Activated naive CD4-positive, alpha-beta T cell treated with anti-CD3 and anti-CD28 coated beads, Interleukin-2, amount 10 ng/mL, durations not matched to agents 7 days and 5 days (primary cell): ENCODE measurements at regions not wholly inside any gene's neighbourhood (a gene's known extent, or its start where the extent isn't known, plus 50 kb on each side); places are given as distances from the start of the nearest gene placed in this dataset.

ENCODE experiments used
- CTCF ChIA-PET: fragments of 350-600 bp; sonication (Branson Sonifier 250); formaldehyde crosslinking; loops from one replicate; lab custom pipeline; 2021; ENCODE audit warnings: antibody characterized with exemption; lab: Charles Lee
- DNase-seq: peaks from one replicate; pipeline ENCODE4 v3.0.0-alpha.2; 2020
- H3K27ac Mint-ChIP-seq: one replicate; pipeline ENCODE4 v1.8.0; 2021; ENCODE audit warnings: mild to moderate bottlenecking, moderate library complexity, mixed read lengths
- H3K27me3 Mint-ChIP-seq: one replicate; pipeline ENCODE4 v1.8.0; 2021; ENCODE audit warnings: mild to moderate bottlenecking, mixed read lengths
- H3K36me3 Mint-ChIP-seq: one replicate; pipeline ENCODE4 v1.8.0; 2021; ENCODE audit warnings: mixed read lengths
- H3K4me1 Mint-ChIP-seq: one replicate; pipeline ENCODE4 v1.8.0; 2021; ENCODE audit warnings: mixed read lengths
- H3K4me3 Mint-ChIP-seq: one replicate; pipeline ENCODE4 v1.8.0; 2021; ENCODE audit warnings: mild to moderate bottlenecking, moderate library complexity, mixed read lengths
- H3K9me3 Mint-ChIP-seq: one replicate; pipeline ENCODE4 v1.8.0; 2021; ENCODE audit warnings: mixed read lengths

- no peaks in the 10 kb centered on the region for H3K27me3 Mint-ChIP-seq
- H3K9me3 Mint-ChIP-seq = no peaks in the 10 kb centered on the region
- no peaks in the 10 kb centered on the region for H3K4me1 Mint-ChIP-seq
- no peak for DNase-seq
- no peak overlapping the region for H3K4me3 Mint-ChIP-seq
- H3K27ac Mint-ChIP-seq = no peak overlapping the region
- no peaks in the 10 kb centered on the region for H3K36me3 Mint-ChIP-seq
- CTCF ChIA-PET = no interaction called here
Observed at GRCh38 chr18:38445804-38446145, 880.2 kb upstream of the CELF4 start.

DNA sequence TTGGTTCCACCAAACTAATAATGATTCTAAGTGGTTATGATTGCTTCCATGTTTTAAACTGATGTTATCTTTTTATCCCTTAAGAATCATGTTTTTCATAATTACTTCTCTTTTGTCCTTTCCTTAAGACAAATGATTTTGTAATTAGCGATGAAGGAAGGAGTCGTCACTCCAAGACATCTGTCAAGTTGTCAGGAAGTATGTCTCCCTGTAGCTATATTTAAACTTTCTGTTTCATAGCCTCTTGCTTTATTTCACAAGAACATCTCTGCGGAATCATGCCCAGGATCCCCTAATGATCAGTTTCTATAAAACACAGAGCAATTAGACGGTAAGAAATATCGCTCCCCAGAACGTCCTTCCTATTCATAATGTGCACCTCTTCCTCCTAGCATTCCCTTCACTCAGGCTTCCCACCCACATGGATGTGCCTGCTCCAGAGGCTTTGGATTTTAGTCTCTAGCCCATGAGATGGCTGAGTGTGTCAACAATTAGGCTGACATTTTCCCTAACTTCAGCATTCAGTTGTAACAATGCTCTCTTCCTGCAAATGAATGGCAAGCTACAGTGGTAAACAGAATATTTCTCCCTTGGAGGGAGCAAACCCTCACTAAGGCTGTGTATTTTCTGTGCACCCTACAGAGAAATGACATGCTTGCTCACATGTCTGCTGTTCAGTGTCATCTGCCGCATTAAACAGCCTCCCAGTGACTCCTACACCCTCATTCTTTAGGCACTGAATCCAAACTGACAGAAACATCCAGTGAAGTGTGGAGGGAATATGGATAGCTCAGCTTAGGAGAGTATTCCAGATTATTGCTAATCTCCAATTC is 879.6 kb upstream of the CELF4 start:
- H3K9me3 Mint-ChIP-seq = no peaks in the 10 kb centered on the region
- no peak overlapping the region for H3K27ac Mint-ChIP-seq
- H3K27me3 Mint-ChIP-seq = no peaks in the 10 kb centered on the region
- H3K4me3 Mint-ChIP-seq = no peak overlapping the region
- no peaks in the 10 kb centered on the region for H3K36me3 Mint-ChIP-seq
- CTCF ChIA-PET = no interaction called here
- no peak for DNase-seq
- H3K4me1 Mint-ChIP-seq = no peaks in the 10 kb centered on the region

- no peaks in the 10 kb centered on the region for H3K9me3 Mint-ChIP-seq
- CTCF ChIA-PET = no interaction called here
- no peaks in the 10 kb centered on the region for H3K4me1 Mint-ChIP-seq
- no peak overlapping the region for H3K27ac Mint-ChIP-seq
- no peaks in the 10 kb centered on the region for H3K36me3 Mint-ChIP-seq
- no peak overlapping the region for H3K4me3 Mint-ChIP-seq
- DNase-seq = no peak
- no peaks in the 10 kb centered on the region for H3K27me3 Mint-ChIP-seq
Observed at GRCh38 chr18:38427736-38428135, 862.1 kb upstream of the CELF4 start.

DNA sequence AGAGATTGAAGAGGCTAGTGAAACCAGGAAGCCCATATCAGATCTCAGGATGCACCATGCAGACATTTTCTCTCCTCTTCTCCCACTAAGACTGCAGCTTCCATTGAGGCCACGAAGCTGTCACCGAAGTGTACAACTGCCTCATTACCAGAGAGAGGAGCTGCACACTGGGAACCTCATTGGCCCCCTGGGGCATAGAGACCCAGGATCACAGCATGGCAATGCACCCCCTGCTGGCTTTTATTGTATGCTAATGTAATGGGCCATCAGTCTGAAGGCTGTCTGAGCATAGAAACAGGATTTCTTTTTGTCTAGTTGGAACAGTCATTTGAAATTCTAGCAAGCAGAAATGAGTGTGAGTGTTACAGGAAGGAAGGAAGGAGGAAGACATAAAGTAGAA is 861.6 kb upstream of the CELF4 start:
- Mint-ChIP-seq H3K27ac (no peak overlapping the region), H3K9me3 (no peaks in the 10 kb centered on the region), H3K4me3 (no peak overlapping the region), H3K27me3 (no peaks in the 10 kb centered on the region), H3K4me1 (no peaks in the 10 kb centered on the region), H3K36me3 (no peaks in the 10 kb centered on the region)
- no peak for DNase-seq
- CTCF ChIA-PET = no interaction called here

- Mint-ChIP-seq H3K4me1 (no peaks in the 10 kb centered on the region), H3K9me3 (no peaks in the 10 kb centered on the region), H3K36me3 (no peaks in the 10 kb centered on the region), H3K4me3 (no peak overlapping the region), H3K27me3 (no peaks in the 10 kb centered on the region), H3K27ac (no peak overlapping the region)
- DNase-seq = no peak
- CTCF ChIA-PET = no interaction called here
Observed at GRCh38 chr18:38421872-38422615, 856.4 kb upstream of the CELF4 start.

DNA sequence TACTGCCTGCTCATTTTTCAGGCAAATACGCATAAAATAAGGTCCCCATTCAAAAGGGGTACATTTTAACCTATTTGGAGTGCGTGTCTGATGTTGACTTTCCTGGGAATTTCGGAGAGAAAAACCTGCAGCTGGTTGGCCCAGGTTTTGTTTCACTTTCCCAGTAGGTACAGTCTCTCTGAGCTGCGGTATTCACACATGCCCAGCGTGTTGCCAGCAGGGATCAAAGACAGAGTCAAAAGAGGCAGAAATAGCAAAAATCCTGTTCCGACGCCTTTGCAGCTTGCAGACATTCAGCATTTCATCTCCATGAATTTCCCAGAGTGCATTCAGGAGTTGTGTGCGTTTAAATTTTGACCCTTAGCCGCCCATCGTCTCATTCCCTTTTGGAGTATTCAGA is 855.4 kb upstream of the CELF4 start:
- no peaks in the 10 kb centered on the region for H3K9me3 Mint-ChIP-seq
- H3K36me3 Mint-ChIP-seq = no peaks in the 10 kb centered on the region
- H3K27me3 Mint-ChIP-seq = no peaks in the 10 kb centered on the region
- H3K4me3 Mint-ChIP-seq = no peak overlapping the region
- H3K27ac Mint-ChIP-seq = no peak overlapping the region
- no peaks in the 10 kb centered on the region for H3K4me1 Mint-ChIP-seq
- DNase-seq = no peak
- CTCF ChIA-PET = no interaction called here

GRCh38 chr18:38420611-38421010 is 855.0 kb upstream of the CELF4 start:
- Mint-ChIP-seq H3K36me3 (no peaks in the 10 kb centered on the region), H3K4me1 (no peaks in the 10 kb centered on the region), H3K27ac (no peak overlapping the region), H3K27me3 (no peaks in the 10 kb centered on the region), H3K4me3 (no peak overlapping the region), H3K9me3 (no peaks in the 10 kb centered on the region)
- CTCF ChIA-PET = no interaction called here
- DNase-seq = no peak

GRCh38 chr18:38415811-38416210 is 850.2 kb upstream of the CELF4 start:
- Mint-ChIP-seq H3K27ac (no peak overlapping the region), H3K4me1 (no peaks in the 10 kb centered on the region), H3K4me3 (no peak overlapping the region), H3K27me3 (no peaks in the 10 kb centered on the region), H3K36me3 (no peaks in the 10 kb centered on the region), H3K9me3 (no peaks in the 10 kb centered on the region)
- no peak for DNase-seq
- CTCF ChIA-PET = no interaction called here

- no peak overlapping the region for H3K27ac Mint-ChIP-seq
- H3K27me3 Mint-ChIP-seq = no peaks in the 10 kb centered on the region
- no peaks in the 10 kb centered on the region for H3K36me3 Mint-ChIP-seq
- H3K4me1 Mint-ChIP-seq = no peaks in the 10 kb centered on the region
- H3K4me3 Mint-ChIP-seq = no peak overlapping the region
- H3K9me3 Mint-ChIP-seq = no peaks in the 10 kb centered on the region
- DNase-seq = no peak
- CTCF ChIA-PET = no interaction called here
Observed at GRCh38 chr18:38413193-38413592, 847.6 kb upstream of the CELF4 start.

GRCh38 chr18:38406607-38407006 is 841.0 kb upstream of the CELF4 start:
- H3K9me3 Mint-ChIP-seq = no peaks in the 10 kb centered on the region
- H3K4me3 Mint-ChIP-seq = no peak overlapping the region
- no peaks in the 10 kb centered on the region for H3K27me3 Mint-ChIP-seq

GRCh38 chr18:38402509-38402908 is 836.9 kb upstream of the CELF4 start:
- no peaks in the 10 kb centered on the region for H3K36me3 Mint-ChIP-seq
- H3K4me1 Mint-ChIP-seq = no peaks in the 10 kb centered on the region
- CTCF ChIA-PET = no interaction called here
- no peaks in the 10 kb centered on the region for H3K9me3 Mint-ChIP-seq
- DNase-seq = no peak
- no peak overlapping the region for H3K4me3 Mint-ChIP-seq
- H3K27me3 Mint-ChIP-seq = no peaks in the 10 kb centered on the region
- no peak overlapping the region for H3K27ac Mint-ChIP-seq

More at GRCh38 chr18:38406607-38407006, 841.0 kb upstream of the CELF4 start:
- no peak for DNase-seq
- no peak overlapping the region for H3K27ac Mint-ChIP-seq
- no peaks in the 10 kb centered on the region for H3K4me1 Mint-ChIP-seq
- CTCF ChIA-PET = no interaction called here
- no peaks in the 10 kb centered on the region for H3K36me3 Mint-ChIP-seq

GRCh38 chr18:38397094-38397493 is 831.5 kb upstream of the CELF4 start:
- Mint-ChIP-seq H3K4me3 (no peak overlapping the region), H3K4me1 (no peaks in the 10 kb centered on the region), H3K9me3 (no peaks in the 10 kb centered on the region), H3K27me3 (no peaks in the 10 kb centered on the region), H3K36me3 (no peaks in the 10 kb centered on the region), H3K27ac (no peak overlapping the region)
- DNase-seq = no peak
- CTCF ChIA-PET = no interaction called here

- Mint-ChIP-seq H3K4me3 (no peak overlapping the region), H3K27ac (no peak overlapping the region), H3K27me3 (no peaks in the 10 kb centered on the region), H3K9me3 (no peaks in the 10 kb centered on the region), H3K4me1 (no peaks in the 10 kb centered on the region), H3K36me3 (no peaks in the 10 kb centered on the region)
- DNase-seq = no peak
- CTCF ChIA-PET = no interaction called here
Observed at GRCh38 chr18:38386146-38386545, 820.5 kb upstream of the CELF4 start.

DNA sequence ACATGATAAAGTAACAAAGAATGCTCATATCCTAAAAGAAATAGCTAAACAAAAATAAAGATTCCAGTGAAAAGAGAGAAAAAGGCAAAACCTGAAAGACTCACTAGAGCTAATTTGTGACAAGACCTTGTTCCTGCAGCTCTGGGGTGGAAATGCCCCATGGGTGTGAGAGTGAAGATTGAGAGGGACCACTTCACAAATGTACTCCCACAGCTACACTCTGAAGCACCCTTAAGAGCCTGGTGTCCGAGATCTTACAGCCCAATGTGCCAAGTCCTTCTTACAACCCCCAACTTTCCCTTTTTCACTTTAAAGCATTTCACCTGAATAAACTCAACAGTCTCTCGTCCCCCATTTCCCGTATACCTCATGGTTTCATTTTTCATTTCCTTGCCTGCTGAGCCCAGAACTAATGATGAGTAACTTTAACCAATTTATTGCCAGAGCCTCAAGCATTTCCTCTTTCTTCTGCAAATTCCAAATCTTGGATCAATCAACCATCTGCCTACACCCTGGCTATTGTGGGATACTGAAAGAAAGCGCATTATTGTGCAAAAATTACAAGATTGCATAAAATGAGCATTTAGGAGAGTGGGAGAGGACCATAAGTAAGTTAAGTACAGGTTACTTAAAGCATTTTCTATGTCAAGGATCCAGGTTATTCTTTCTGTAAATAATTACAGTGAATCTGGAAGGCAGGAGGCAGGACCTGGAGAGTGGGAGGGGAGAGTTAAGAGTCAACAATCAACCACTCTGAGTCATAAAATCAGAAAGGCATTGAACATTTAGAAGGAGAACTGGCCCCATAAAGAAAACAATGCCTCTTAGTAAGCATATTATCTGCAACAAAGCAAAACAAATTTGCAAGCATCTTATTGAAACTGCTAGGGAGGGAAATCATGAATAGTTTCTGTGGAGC is 804.4 kb upstream of the CELF4 start:
- CTCF ChIA-PET = no interaction called here
- DNase-seq = no peak
- no peak overlapping the region for H3K4me3 Mint-ChIP-seq
- H3K36me3 Mint-ChIP-seq = no peaks in the 10 kb centered on the region
- no peak overlapping the region for H3K27ac Mint-ChIP-seq
- no peaks in the 10 kb centered on the region for H3K27me3 Mint-ChIP-seq
- H3K9me3 Mint-ChIP-seq = no peaks in the 10 kb centered on the region
- H3K4me1 Mint-ChIP-seq = peaks cover 10% of the 10 kb centered on the region
